Sigmoid colon (tissue), 3 donors: ENCODE measurements at regions not wholly inside any gene's neighbourhood (a gene's known extent, or its start where the extent isn't known, plus 50 kb on each side); places are given as distances from the start of the nearest gene placed in this dataset.

ENCODE experiments used
- CTCF ChIP-seq, 4 experiments: fragments of 450-650 bp in 3 of 4; fragments of 200-600 bp in 1 of 4; IDR thresholded peaks; one replicate each; pipeline ENCODE4 v1.5.1; 2016 to 2019; ENCODE audit warnings: antibody characterized with exemption in 4 of 4, mild to moderate bottlenecking in 3 of 4, moderate library complexity in 2 of 4
- POLR2A ChIP-seq, 2 donors: fragments of 450-650 bp; IDR thresholded peaks; one replicate each; pipeline ENCODE4 v1.6.1; 2016; ENCODE audit warnings: antibody characterized with exemption in 2 of 2, mild to moderate bottlenecking in 2 of 2, moderate library complexity in 2 of 2

DNA sequence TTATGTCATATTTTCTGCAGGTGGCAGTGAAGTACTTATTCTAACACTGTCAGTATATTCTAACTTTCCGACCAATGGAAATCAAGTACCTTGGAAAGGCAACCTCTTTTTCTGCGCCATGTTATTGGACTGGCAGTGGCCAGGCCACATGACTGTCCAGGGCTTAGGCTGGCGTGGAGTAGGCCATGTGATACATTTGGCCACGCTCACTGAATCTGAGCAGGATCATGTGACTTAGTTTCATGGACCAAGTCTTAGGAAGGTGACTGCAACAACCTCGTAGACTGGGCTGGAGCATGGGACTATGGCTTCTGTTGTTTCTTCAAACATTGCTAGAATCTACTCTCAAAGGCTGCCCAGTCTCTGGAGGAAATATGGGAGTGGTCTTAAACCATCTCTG lies 60.4 kb upstream of the HAAO start:
- TF ChIP-seq CTCF (IDR thresholded peaks at IDR 0.05) (no peak), POLR2A (IDR thresholded peaks at IDR 0.05) (no peak)
